ENCODE measurements at regions not wholly inside any gene's neighbourhood (a gene's known extent, or its start where the extent isn't known, plus 50 kb on each side); places are given as distances from the start of the nearest gene placed in this dataset.
"Not testable (repeated sequence)": the region's sequence is repeated elsewhere in the genome, so short reads cannot be mapped to it uniquely, and the experiment has no call there.

GRCh38 chr16:5951486-5951885 is 853.9 kb upstream of the EEF2KMT start:
- in situ Hi-C loops (cut with MboI; ENCODE audit: low sequenced_read_pairs), result no loop called here

GRCh38 chr16:5944971-5945370 is 847.4 kb upstream of the EEF2KMT start:
- in situ Hi-C loops (cut with MboI; ENCODE audit: low sequenced_read_pairs), result no loop called here

GRCh38 chr16:5938607-5939006 is 841.0 kb upstream of the EEF2KMT start:
- in situ Hi-C loops (cut with MboI; ENCODE audit: low sequenced_read_pairs), result no loop called here

GRCh38 chr16:5932906-5933305 is 835.3 kb upstream of the EEF2KMT start:
- in situ Hi-C loops (cut with MboI; ENCODE audit: low sequenced_read_pairs), result no loop called here

- in situ Hi-C loops (cut with MboI; ENCODE audit: low sequenced_read_pairs), result no loop called here
Observed at GRCh38 chr16:5928476-5929065, 831.0 kb upstream of the EEF2KMT start.

GRCh38 chr16:5925850-5926249 is 828.3 kb upstream of the EEF2KMT start:
- in situ Hi-C loops (cut with MboI; ENCODE audit: low sequenced_read_pairs), result no loop called here

- in situ Hi-C loops (cut with MboI; ENCODE audit: low sequenced_read_pairs), result no loop called here
Observed at GRCh38 chr16:5922686-5923085, 825.1 kb upstream of the EEF2KMT start.

GRCh38 chr16:5918567-5919130 is 821.1 kb upstream of the EEF2KMT start:
- in situ Hi-C loops (cut with MboI; ENCODE audit: low sequenced_read_pairs), result no loop called here

- in situ Hi-C loops (cut with MboI; ENCODE audit: low sequenced_read_pairs), result no loop called here
Observed at GRCh38 chr16:5917436-5918195, 820.0 kb upstream of the EEF2KMT start.

- in situ Hi-C loops (cut with MboI; ENCODE audit: low sequenced_read_pairs), result no loop called here
Observed at GRCh38 chr16:5916711-5917191, 819.2 kb upstream of the EEF2KMT start.

- in situ Hi-C loops (cut with MboI; ENCODE audit: low sequenced_read_pairs), result no loop called here
Observed at GRCh38 chr16:5911241-5911640, 813.6 kb upstream of the EEF2KMT start.

- in situ Hi-C loops (cut with MboI; ENCODE audit: low sequenced_read_pairs), result not testable (repeated sequence)
Observed at GRCh38 chr16:5909556-5909955, 812.0 kb upstream of the EEF2KMT start.

GRCh38 chr16:5907544-5907943 is 809.9 kb upstream of the EEF2KMT start:
- in situ Hi-C loops (cut with MboI; ENCODE audit: low sequenced_read_pairs), result no loop called here

- in situ Hi-C loops (cut with MboI; ENCODE audit: low sequenced_read_pairs), result no loop called here
Observed at GRCh38 chr16:5906351-5906750, 808.8 kb upstream of the EEF2KMT start.

GRCh38 chr16:5905935-5906334 is 808.3 kb upstream of the EEF2KMT start:
- in situ Hi-C loops (cut with MboI; ENCODE audit: low sequenced_read_pairs), result no loop called here

- in situ Hi-C loops (cut with MboI; ENCODE audit: low sequenced_read_pairs), result no loop called here
Observed at GRCh38 chr16:5903832-5904231, 806.2 kb upstream of the EEF2KMT start.

GRCh38 chr16:5903153-5903552 is 805.6 kb upstream of the EEF2KMT start:
- in situ Hi-C loops (cut with MboI; ENCODE audit: low sequenced_read_pairs), result no loop called here

GRCh38 chr16:5900046-5900445 is 802.5 kb upstream of the EEF2KMT start:
- in situ Hi-C loops (cut with MboI; ENCODE audit: low sequenced_read_pairs), result no loop called here

GRCh38 chr16:5895976-5896375 is 798.4 kb upstream of the EEF2KMT start:
- in situ Hi-C loops (cut with MboI; ENCODE audit: low sequenced_read_pairs), result no loop called here

- in situ Hi-C loops (cut with MboI; ENCODE audit: low sequenced_read_pairs), result no loop called here
Observed at GRCh38 chr16:5895137-5895536, 797.5 kb upstream of the EEF2KMT start.

GRCh38 chr16:5891296-5891695 is 793.7 kb upstream of the EEF2KMT start:
- in situ Hi-C loops (cut with MboI; ENCODE audit: low sequenced_read_pairs), result no loop called here

- in situ Hi-C loops (cut with MboI; ENCODE audit: low sequenced_read_pairs), result no loop called here
Observed at GRCh38 chr16:5885521-5885920, 787.9 kb upstream of the EEF2KMT start.

All from HL-60/S4 (cell line).